ENCODE measurements at regions not wholly inside any gene's neighbourhood (a gene's known extent, or its start where the extent isn't known, plus 50 kb on each side); places are given as distances from the start of the nearest gene placed in this dataset.
A peak's percentile ranks its signal among the peaks of the same experiment; 100 is the strongest.

- ChIA-PET CTCF (no interaction called here), POLR2A (no interaction called here)
- TF ChIP-seq BHLHE40 (IDR thresholded peaks at IDR 0.05; ENCODE audit: borderline replicate concordance) = no peak
- TF ChIP-seq CTBP1 (IDR thresholded peaks at IDR 0.05; ENCODE audit: borderline replicate concordance) = no peak
- TF ChIP-seq ELF4 (IDR thresholded peaks at IDR 0.05) = no peak
- no peak for TF ChIP-seq ZNF384 (IDR thresholded peaks at IDR 0.05)
- TF ChIP-seq ARNT (IDR thresholded peaks at IDR 0.05) = no peak
- TF ChIP-seq SP1 (IDR thresholded peaks at IDR 0.05) = no peak
- no peak for TF ChIP-seq FOXK2 (IDR thresholded peaks at IDR 0.05)
- no peak for TF ChIP-seq FOXM1 (IDR thresholded peaks at IDR 0.05; ENCODE audit: borderline replicate concordance)
- no peak for TF ChIP-seq SUZ12 (IDR thresholded peaks at IDR 0.05)
- TF ChIP-seq L3MBTL2 (conservative IDR thresholded peaks at IDR 0.05) = no peak
- no peak for TF ChIP-seq HDGF (IDR thresholded peaks at IDR 0.05; ENCODE audit: borderline replicate concordance)
- TF ChIP-seq FOXA1 (IDR thresholded peaks at IDR 0.05) = no peak
- no peak for DNase-seq (ENCODE audit: extremely low spot score)
These were observed 271.8 kb downstream of the HLX start for GRCh38 chr1:221150996-221151395.

DNA sequence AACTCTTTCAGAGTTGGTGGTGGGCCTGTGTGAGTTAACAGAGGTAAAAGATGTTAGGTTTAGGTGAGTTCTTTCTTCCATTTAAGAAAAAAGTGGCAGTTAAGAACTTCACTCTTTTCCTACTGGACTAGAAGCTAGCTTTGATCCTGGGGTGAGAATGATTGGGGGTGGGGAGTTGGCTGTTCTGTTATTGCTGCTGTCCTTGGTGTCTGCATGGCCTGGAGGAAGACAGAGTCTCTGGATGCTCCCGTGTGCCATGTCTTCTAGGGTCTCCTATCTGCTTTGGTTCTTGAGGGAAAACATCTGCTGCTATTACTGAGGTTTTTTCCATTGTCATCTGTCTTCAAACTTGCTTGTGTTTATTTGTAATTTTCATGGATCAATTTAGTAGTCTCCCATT, 275.7 kb downstream of the HLX start:
- DNase-seq (ENCODE audit: extremely low spot score) = no peak
- TF ChIP-seq FOXA1 (IDR thresholded peaks at IDR 0.05) = no peak
- TF ChIP-seq LEF1 (IDR thresholded peaks at IDR 0.05; ENCODE audit: borderline replicate concordance) = no peak
- ChIA-PET CTCF (interaction anchor here (0.5 kb wide), 1 partner anchor 1205 kb away, joined by 7 read pairs; no protein-coding TSS in a partner anchor), POLR2A (no interaction called here)

- DNase-seq (ENCODE audit: extremely low spot score) = no peak
- no peak for TF ChIP-seq FOXA1 (IDR thresholded peaks at IDR 0.05)
- TF ChIP-seq FOXK2 (IDR thresholded peaks at IDR 0.05) = no peak
- ChIA-PET POLR2A (no interaction called here), CTCF (no interaction called here)
These were observed 278.0 kb downstream of the HLX start for GRCh38 chr1:221157026-221157761.

- peak; percentile 84 for TF ChIP-seq CTBP1 (IDR thresholded peaks at IDR 0.05; ENCODE audit: borderline replicate concordance)
- TF ChIP-seq SP1 (IDR thresholded peaks at IDR 0.05) = no peak
- peak; percentile 76 for TF ChIP-seq PKNOX1 (IDR thresholded peaks at IDR 0.05)
- ChIA-PET CTCF (no interaction called here), POLR2A (no interaction called here)
- DNase-seq (ENCODE audit: extremely low spot score) = peak; percentile 15
These were observed 280.4 kb downstream of the HLX start for GRCh38 chr1:221159608-221160007.

- TF ChIP-seq HDGF (IDR thresholded peaks at IDR 0.05; ENCODE audit: borderline replicate concordance) = no peak
- peak; percentile 62; the same call in 1 of the 2 replicates for TF ChIP-seq PKNOX1 (IDR thresholded peaks at IDR 0.05)
- TF ChIP-seq FOXK2 (IDR thresholded peaks at IDR 0.05) = no peak
- no peak for TF ChIP-seq NFRKB (IDR thresholded peaks at IDR 0.05)
- DNase-seq (ENCODE audit: extremely low spot score) = no peak
- ChIA-PET CTCF (no interaction called here), POLR2A (no interaction called here)
These were observed 282.4 kb downstream of the HLX start for GRCh38 chr1:221161571-221162041.

DNA sequence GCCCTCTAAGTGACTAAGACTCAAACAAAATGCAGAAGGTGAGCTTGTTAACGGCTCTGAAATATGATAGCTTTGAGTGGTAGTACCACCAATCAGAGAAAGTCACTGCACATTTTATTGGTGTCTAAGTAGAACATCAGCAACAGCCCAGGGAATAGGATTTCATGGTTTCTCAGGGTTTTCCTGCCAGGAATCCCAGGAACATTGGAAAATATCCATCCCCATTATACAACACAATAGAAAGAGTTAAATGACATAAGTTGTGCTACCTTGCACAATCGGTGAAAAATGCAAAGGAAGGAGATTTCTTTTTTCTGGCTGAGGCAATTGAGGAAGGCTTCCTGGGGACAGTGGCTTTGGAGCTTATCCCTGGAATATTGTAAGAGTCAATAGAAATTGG, 283.1 kb downstream of the HLX start:
- ChIA-PET POLR2A (no interaction called here), CTCF (no interaction called here)
- DNase-seq (ENCODE audit: extremely low spot score) = peak; percentile 20
- no peak for TF ChIP-seq L3MBTL2 (conservative IDR thresholded peaks at IDR 0.05)
- no peak for TF ChIP-seq TARDBP (IDR thresholded peaks at IDR 0.05)
- TF ChIP-seq NFRKB (IDR thresholded peaks at IDR 0.05) = no peak
- TF ChIP-seq CTBP1 (IDR thresholded peaks at IDR 0.05; ENCODE audit: borderline replicate concordance) = no peak
- no peak for TF ChIP-seq FOXK2 (IDR thresholded peaks at IDR 0.05)
- TF ChIP-seq LEF1 (IDR thresholded peaks at IDR 0.05; ENCODE audit: borderline replicate concordance) = no peak
- TF ChIP-seq BHLHE40 (IDR thresholded peaks at IDR 0.05; ENCODE audit: borderline replicate concordance) = no peak
- no peak for TF ChIP-seq PKNOX1 (IDR thresholded peaks at IDR 0.05)
- TF ChIP-seq ELF4 (IDR thresholded peaks at IDR 0.05) = no peak
- TF ChIP-seq FOXM1 (IDR thresholded peaks at IDR 0.05; ENCODE audit: borderline replicate concordance) = no peak
- no peak for TF ChIP-seq ZNF384 (IDR thresholded peaks at IDR 0.05)

DNA sequence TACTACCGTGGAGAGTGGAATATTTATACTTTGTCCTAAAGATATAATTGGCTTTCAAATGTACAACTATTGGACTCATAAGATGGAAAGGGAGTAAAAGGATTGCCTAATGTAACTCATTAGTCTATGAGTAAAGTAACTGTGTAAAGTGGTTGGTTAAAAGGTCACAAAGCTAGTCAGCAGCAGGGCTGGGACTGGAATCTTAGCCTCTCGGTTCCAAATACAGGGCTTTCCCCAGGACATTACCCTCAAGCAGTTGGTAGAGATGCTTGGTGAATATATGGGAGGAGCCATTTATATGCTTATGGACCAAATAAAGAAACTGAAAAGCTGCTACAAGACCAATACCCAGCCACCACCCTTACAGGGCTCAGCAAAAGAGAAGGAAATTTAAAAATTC, 283.7 kb downstream of the HLX start:
- TF ChIP-seq PKNOX1 (IDR thresholded peaks at IDR 0.05) = no peak
- TF ChIP-seq LEF1 (IDR thresholded peaks at IDR 0.05; ENCODE audit: borderline replicate concordance) = no peak
- TF ChIP-seq L3MBTL2 (conservative IDR thresholded peaks at IDR 0.05) = no peak
- no peak for TF ChIP-seq NFRKB (IDR thresholded peaks at IDR 0.05)
- no peak for TF ChIP-seq BHLHE40 (IDR thresholded peaks at IDR 0.05; ENCODE audit: borderline replicate concordance)
- no peak for TF ChIP-seq HDGF (IDR thresholded peaks at IDR 0.05; ENCODE audit: borderline replicate concordance)
- no peak for TF ChIP-seq SUZ12 (IDR thresholded peaks at IDR 0.05)
- no peak for TF ChIP-seq TARDBP (IDR thresholded peaks at IDR 0.05)
- TF ChIP-seq FOXM1 (IDR thresholded peaks at IDR 0.05; ENCODE audit: borderline replicate concordance) = no peak
- no peak for TF ChIP-seq FOXK2 (IDR thresholded peaks at IDR 0.05)
- TF ChIP-seq SP1 (IDR thresholded peaks at IDR 0.05) = no peak
- no peak for TF ChIP-seq FOXA1 (IDR thresholded peaks at IDR 0.05)
- TF ChIP-seq ARNT (IDR thresholded peaks at IDR 0.05) = no peak
- TF ChIP-seq CTBP1 (IDR thresholded peaks at IDR 0.05; ENCODE audit: borderline replicate concordance) = no peak
- no peak for TF ChIP-seq ZNF384 (IDR thresholded peaks at IDR 0.05)
- TF ChIP-seq ELF4 (IDR thresholded peaks at IDR 0.05) = no peak
- ChIA-PET CTCF (no interaction called here), POLR2A (no interaction called here)
- DNase-seq (ENCODE audit: extremely low spot score) = no peak

Data from HEK293T (cell line).